VCaP (cell line): ENCODE measurements at regions not wholly inside any gene's neighbourhood (a gene's known extent, or its start where the extent isn't known, plus 50 kb on each side); places are given as distances from the start of the nearest gene placed in this dataset.

Source experiments
- H3K27ac ChIP-seq: fragments of 450-650 bp; 2 replicates; pipeline ENCODE4 v1.5.1; 2017
- TF ChIP-seq, protein P1 (sequence below): fragments of 450-650 bp; conservative IDR thresholded peaks from 2 replicates; pipeline ENCODE4 v1.5.1; 2017; ENCODE audit warnings: mild to moderate bottlenecking, moderate library complexity

DNA sequence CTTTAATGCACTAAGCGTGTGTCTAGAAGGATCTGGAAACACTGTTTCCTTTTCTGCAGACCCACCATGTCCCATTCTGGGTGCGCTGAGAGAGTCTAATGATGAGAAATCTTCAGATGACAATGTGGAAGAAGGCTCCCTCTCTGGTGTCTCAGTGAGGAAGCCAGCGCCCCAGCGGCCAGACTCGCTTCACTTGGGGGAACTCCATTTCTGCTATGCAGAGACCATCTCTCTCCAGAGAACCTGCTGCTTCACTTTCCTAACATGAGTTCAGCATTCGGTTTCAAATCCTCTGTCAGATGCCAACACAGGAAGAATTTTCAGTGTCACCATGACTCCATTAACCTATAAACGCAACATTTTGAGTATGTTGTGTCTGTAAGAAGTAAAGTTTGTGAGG lies 121.8 kb downstream of the SYF2 start:
- H3K27ac ChIP-seq, result no peak overlapping the region
- TF ChIP-seq, protein P1, sequence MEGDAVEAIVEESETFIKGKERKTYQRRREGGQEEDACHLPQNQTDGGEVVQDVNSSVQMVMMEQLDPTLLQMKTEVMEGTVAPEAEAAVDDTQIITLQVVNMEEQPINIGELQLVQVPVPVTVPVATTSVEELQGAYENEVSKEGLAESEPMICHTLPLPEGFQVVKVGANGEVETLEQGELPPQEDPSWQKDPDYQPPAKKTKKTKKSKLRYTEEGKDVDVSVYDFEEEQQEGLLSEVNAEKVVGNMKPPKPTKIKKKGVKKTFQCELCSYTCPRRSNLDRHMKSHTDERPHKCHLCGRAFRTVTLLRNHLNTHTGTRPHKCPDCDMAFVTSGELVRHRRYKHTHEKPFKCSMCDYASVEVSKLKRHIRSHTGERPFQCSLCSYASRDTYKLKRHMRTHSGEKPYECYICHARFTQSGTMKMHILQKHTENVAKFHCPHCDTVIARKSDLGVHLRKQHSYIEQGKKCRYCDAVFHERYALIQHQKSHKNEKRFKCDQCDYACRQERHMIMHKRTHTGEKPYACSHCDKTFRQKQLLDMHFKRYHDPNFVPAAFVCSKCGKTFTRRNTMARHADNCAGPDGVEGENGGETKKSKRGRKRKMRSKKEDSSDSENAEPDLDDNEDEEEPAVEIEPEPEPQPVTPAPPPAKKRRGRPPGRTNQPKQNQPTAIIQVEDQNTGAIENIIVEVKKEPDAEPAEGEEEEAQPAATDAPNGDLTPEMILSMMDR, result no peak

DNA sequence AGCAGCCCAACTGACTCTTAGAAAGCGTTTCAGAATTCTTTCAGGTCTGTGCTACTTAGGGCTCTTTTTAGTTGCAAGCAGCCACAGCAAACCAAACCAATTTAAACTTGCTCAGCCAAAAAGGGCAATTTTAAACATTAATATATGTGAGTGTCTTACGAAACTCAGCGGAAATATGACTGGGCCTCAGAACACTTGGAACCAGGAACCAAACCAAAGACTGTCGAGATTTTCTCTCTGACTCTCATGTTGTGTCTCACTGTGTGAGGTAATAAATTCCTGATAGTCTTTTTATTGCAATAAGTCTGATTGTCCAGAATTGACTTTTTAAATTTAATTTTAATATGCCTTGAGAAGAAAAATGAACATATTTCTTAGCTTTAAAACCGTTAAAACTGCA lies 122.3 kb downstream of the SYF2 start:
- no peak overlapping the region for H3K27ac ChIP-seq
- TF ChIP-seq, protein P1, result no peak

DNA sequence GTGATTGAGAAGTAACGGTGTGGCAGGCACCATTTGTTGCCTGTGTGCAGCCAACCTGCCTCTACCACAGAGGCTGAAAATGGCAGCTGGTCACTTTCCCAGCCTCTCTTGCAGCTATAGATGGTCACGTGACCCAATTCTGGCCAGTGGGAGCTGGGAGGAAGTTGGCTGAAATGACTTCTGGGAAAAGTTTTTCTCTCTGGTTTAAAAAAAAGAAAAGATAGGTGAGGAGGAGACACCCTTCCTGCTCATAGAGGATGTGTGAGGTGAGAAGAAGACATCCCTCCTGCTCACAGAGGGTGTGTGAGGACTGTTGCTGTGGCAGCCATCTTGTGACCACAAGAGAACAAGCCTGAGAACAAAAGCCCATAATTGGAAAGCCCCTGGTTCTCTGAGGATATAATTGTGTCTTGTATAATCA lies 122.8 kb downstream of the SYF2 start:
- TF ChIP-seq, protein P1, result no peak
- H3K27ac ChIP-seq, result no peak overlapping the region

DNA sequence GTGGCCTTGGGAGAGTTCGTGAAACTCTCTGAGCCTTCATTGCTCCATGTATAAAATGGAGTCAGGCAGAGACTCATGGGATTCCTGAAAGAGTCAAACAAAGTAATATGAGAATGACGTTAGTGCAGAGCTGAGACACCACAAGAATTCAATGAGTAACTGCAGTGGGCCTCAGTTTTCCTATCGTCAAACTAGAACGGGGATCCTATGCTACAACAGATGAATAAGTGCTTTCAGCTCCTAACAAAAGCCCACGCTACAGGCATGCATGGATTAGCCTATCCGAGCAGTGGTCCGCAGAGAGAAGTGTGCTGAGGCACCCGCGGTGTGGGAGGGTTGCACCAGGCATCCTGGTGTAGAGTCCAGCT lies 124.7 kb downstream of the SYF2 start:
- no peak overlapping the region for H3K27ac ChIP-seq
- TF ChIP-seq, protein P1, result no peak

DNA sequence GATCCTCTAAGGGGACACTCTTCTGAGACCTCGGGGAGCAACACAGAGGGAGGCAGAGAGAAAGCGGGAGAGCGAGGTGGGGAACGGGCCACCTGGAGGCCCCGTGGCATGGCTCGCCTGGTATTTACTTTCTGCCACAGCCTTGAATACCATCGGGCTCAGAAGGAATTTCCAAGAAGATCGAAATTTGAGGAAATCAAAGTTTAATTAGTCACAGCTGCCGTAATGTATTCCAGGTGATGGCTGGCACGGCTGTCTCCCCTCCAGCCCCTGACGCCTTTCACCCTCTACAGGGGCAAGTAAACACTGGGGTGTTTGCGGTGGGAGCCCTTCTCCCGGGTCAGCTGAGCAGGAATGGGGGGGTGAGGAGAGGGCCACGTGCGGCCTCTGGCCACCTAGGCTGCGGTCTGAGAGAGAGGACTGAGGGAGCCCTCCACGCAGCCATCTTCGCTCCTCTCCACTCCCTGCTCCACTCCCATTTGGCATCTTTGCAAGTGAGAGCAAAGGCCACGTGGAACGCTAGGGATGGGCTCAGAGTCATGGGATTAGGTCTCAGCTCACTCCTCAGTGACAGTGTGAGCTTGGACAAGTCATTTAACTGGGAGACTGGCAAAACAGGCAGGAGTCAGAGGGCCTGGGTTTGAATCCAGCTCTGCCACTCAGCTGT lies 125.2 kb downstream of the SYF2 start:
- TF ChIP-seq, protein P1, result no peak
- no peak overlapping the region for H3K27ac ChIP-seq

DNA sequence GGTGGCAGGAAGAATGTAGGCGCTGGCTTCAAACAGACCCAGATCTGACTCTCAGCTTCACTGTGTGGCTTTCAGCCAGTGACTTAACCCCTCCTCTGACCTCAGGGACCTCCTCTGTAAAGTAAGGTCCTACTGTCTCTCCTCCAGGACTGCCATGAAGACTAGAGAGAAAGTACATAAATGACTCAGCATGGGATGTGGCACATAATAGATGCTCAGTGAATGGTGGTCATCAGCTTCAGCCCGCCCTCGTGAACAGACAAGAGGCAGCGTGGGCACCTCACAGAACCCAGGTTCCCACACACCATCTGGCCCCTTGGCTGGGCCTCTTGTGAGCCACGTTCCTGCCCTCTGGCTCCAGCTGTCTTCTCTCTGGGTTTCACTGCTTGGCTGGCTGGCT lies 126.0 kb downstream of the SYF2 start:
- H3K27ac ChIP-seq, result no peak overlapping the region
- TF ChIP-seq, protein P1, result no peak

DNA sequence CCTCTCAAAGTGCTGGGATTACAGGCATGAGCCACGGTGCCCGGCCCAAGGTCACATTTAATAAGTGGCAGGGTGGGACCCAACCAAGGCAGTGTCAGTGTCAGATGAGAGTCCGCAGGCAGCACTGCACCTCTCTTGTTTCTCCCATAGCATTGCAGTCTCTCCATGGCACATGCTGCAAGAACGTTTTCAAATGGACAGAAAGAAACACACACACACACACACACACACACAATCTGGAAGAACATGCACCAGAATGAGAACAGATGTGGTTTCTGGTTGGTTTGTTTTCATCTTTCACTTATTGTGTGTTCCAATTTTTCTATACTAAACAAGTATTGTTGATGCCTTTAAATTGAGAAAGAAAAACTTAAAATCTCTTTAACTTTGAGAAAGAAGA lies 126.5 kb downstream of the SYF2 start:
- no peak overlapping the region for H3K27ac ChIP-seq
- TF ChIP-seq, protein P1, result no peak
